ENCODE measurements at regions not wholly inside any gene's neighbourhood (a gene's known extent, or its start where the extent isn't known, plus 50 kb on each side); places are given as distances from the start of the nearest gene placed in this dataset.

DNA sequence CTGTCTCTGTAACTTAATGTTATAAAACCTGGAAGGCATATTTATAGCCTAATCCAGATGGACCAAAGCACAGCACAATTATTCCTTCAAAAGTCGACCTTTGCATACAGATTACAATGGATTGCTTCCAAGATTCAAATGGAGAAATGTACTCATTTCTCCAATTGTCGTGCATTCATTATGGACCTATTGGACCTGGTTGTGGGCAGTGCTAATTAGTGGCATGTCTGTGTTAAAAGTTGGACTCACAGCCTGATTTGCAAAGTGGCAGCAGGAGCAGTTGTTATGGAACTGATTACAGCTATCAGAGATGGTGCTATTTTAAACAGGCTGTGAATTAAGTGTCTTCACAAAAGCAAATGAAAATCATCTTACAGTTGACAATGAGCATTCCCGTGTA is 1529.3 kb upstream of the SLC10A2 start (continued):
- TF ChIP-seq, protein P1, sequence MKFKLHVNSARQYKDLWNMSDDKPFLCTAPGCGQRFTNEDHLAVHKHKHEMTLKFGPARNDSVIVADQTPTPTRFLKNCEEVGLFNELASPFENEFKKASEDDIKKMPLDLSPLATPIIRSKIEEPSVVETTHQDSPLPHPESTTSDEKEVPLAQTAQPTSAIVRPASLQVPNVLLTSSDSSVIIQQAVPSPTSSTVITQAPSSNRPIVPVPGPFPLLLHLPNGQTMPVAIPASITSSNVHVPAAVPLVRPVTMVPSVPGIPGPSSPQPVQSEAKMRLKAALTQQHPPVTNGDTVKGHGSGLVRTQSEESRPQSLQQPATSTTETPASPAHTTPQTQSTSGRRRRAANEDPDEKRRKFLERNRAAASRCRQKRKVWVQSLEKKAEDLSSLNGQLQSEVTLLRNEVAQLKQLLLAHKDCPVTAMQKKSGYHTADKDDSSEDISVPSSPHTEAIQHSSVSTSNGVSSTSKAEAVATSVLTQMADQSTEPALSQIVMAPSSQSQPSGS (IDR thresholded peaks at IDR 0.05; ENCODE audit: low read length), result no peak
- TF ChIP-seq GABPA (IDR thresholded peaks at IDR 0.05; ENCODE audit: borderline replicate concordance, insufficient read depth, low read length), result no peak
